VCaP (cell line): ENCODE measurements at regions not wholly inside any gene's neighbourhood (a gene's known extent, or its start where the extent isn't known, plus 50 kb on each side); places are given as distances from the start of the nearest gene placed in this dataset.
"Not testable (repeated sequence)": the region's sequence is repeated elsewhere in the genome, so short reads cannot be mapped to it uniquely, and the experiment has no call there.

Source experiments
- H3K27ac ChIP-seq: fragments of 450-650 bp; 2 replicates; pipeline ENCODE4 v1.5.1; 2017
- CTCF ChIP-seq: fragments of 450-650 bp; conservative IDR thresholded peaks from 2 replicates; pipeline ENCODE4 v1.5.1; 2017; ENCODE audit warnings: mild to moderate bottlenecking, moderate library complexity

DNA sequence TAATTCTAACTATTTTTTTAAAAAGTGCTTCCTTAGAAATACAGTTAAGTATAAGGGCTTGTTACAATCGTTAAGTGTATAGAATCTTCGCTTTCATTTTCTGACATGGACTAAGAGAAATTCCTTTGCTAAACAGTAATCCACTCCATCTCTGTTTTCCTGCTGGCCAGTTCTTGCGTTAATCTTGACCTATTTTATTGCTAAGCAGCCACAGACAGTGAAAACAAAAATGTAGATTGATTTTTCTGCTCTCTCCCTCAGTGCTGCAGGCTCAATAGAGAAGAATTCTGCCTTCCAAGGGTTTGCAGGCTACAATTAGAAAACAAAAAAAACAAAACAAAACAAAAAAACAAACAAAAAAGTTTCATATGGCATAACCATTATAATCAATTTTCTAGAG is 310.4 kb upstream of the ADARB2 start:
- no peak overlapping the region for H3K27ac ChIP-seq
- no peak for TF ChIP-seq CTCF

DNA sequence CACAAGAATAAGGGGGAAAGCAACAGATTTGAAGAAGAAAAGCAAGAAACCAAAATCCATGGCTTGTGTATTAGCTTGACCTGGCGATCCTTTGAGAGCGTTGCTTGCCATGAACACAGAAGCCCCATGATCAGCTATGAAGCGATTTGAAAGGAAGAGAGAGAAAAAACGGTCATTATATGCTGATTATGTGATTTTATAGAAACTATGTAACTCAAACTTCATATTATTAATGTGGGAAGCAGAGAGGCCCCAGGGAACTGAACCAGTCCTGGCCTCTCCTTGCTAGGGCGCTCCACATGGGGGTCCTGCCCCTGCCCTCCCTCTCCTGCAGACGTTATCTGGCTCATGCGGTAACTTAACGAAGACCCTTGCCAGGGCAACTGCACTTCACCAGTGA is 306.1 kb upstream of the ADARB2 start:
- no peak overlapping the region for H3K27ac ChIP-seq
- no peak for TF ChIP-seq CTCF

- no peak overlapping the region for H3K27ac ChIP-seq
- TF ChIP-seq CTCF = no peak
Measured at GRCh38 chr10:2038036-2038435, 300.7 kb upstream of the ADARB2 start.

DNA sequence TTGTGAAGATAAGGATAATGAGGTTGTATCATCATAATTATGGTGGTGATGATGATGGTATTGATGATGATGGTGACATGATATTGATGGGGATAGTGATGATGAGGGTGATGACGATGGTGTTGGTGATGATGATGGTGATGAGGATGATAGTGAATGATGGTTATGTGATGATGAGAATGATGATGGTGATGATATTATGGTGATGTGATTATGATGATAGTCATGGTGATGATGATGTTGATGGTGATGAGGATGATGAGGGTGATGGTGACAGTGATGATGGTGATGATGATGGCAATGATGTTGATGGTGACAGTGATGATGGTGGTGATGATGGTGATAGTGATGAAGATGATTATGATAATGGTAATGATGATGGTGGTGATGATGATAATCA is 299.9 kb upstream of the ADARB2 start:
- no peak overlapping the region for H3K27ac ChIP-seq
- no peak for TF ChIP-seq CTCF

DNA sequence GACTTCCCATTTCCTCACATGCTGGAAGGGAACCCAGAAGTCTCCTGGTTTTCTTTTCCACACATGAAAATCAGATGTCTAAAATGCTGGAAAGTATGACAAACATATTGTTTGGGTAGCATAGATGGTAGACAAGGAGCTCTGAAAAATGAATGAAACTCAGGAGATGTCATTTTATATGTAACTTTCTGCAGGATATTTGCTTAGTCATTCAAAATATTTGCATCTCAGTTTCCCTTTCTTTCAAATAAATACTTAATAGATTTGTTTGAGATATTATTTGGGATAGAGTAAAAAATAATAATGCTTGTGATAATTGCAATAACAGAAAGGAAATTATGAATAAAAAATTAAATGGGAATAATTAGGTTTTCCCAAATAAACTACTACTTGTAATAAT is 298.9 kb upstream of the ADARB2 start:
- no peak overlapping the region for H3K27ac ChIP-seq
- no peak for TF ChIP-seq CTCF

GRCh38 chr10:2030046-2030445 is 292.7 kb upstream of the ADARB2 start:
- no peak for TF ChIP-seq CTCF
- H3K27ac ChIP-seq = no peak overlapping the region

- H3K27ac ChIP-seq = no peak overlapping the region
Measured at GRCh38 chr10:2026936-2027335, 289.6 kb upstream of the ADARB2 start.

DNA sequence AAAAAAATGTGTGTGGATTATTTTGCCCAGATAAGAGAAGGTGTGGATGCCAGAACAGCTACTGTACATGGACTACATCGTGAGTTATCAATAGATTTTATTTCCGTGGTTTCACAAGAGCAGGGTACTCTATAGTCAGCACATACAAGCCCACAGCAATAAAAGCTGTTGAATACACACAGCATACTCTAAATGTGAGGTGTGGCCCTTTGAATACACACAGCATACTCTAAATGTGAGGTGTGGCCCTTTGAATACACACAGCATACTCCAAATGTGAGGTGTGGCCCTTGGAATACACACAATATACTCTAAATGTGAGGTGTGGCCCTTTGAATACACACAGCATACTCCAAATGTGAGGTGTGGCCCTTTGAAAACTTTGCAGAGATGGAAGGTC is 287.4 kb upstream of the ADARB2 start:
- not testable (repeated sequence) for H3K27ac ChIP-seq

More at GRCh38 chr10:2026936-2027335, 289.6 kb upstream of the ADARB2 start:
- TF ChIP-seq CTCF = no peak
